HL-60 (cell line): ENCODE measurements at regions not wholly inside any gene's neighbourhood (a gene's known extent, or its start where the extent isn't known, plus 50 kb on each side); places are given as distances from the start of the nearest gene placed in this dataset.

Experiments
- DNase-seq, 2 experiments: peaks; one replicate each; pipeline ENCODE4 v3.0.0-alpha.2; 2010 to 2020; ENCODE audit warnings: low read depth in 1 of 2, low spot score in 1 of 2
- H3K27ac ChIP-seq: fragments of 250-450 bp; sonication (Bioruptor Pico); replicated peaks from 2 replicates; pipeline ENCODE4 v1.5.1; 2020; ENCODE audit warnings: mild to moderate bottlenecking, moderate library complexity
- H3K27me3 ChIP-seq: fragments of 250-450 bp; sonication (Bioruptor Pico); 2 replicates; pipeline ENCODE4 v1.5.1; 2021; ENCODE audit warnings: mild to moderate bottlenecking, moderate library complexity; ENCODE audit not compliant: insufficient read depth, poor library complexity, severe bottlenecking
- H3K4me3 ChIP-seq: replicated peaks from 2 replicates; pipeline ENCODE4 v1.5.1; 2011; ENCODE audit warnings: mild to moderate bottlenecking, control low read depth, low read length; ENCODE audit not compliant: insufficient read depth
- CTCF ChIP-seq: IDR thresholded peaks from one replicate; pipeline ENCODE4 v1.5.1; 2011; ENCODE audit warnings: low read length, control low read depth, inconsistent platforms; ENCODE audit not compliant: insufficient read depth
- GABPA ChIP-seq: IDR thresholded peaks from 2 replicates; pipeline ENCODE4 v1.6.1; 2012; ENCODE audit warnings: low read depth
- POLR2AphosphoS5 ChIP-seq: IDR thresholded peaks from 2 replicates; pipeline ENCODE4 v1.6.1; 2012; ENCODE audit warnings: low read depth
- REST ChIP-seq: IDR thresholded peaks from 2 replicates; pipeline ENCODE4 v1.6.1; 2012; ENCODE audit warnings: low read depth; ENCODE audit not compliant: insufficient replicate concordance
- SPI1 ChIP-seq: IDR thresholded peaks from 2 replicates; pipeline ENCODE4 v1.6.1; 2012; ENCODE audit warnings: low read depth, mild to moderate bottlenecking, borderline replicate concordance

GRCh38 chr7:136665878-136666509 is 202.5 kb upstream of the CHRM2 start:
- no peak for DNase-seq
- TF ChIP-seq REST, result no peak
- no peak for TF ChIP-seq CTCF
- no peak for TF ChIP-seq POLR2AphosphoS5
- Histone ChIP-seq H3K27ac (no peak overlapping the region), H3K27me3 (no peaks in the 10 kb centered on the region), H3K4me3 (no peak overlapping the region)

- H3K4me3 ChIP-seq, result no peak overlapping the region
- TF ChIP-seq CTCF (no peak), POLR2AphosphoS5 (no peak), GABPA (no peak), REST (no peak), SPI1 (no peak)
- no peak overlapping the region for H3K27ac ChIP-seq
- no peak for DNase-seq
- no peaks in the 10 kb centered on the region for H3K27me3 ChIP-seq
Measured at GRCh38 chr7:136664537-136664936, 203.9 kb upstream of the CHRM2 start.

GRCh38 chr7:136657482-136657921 is 210.9 kb upstream of the CHRM2 start:
- Histone ChIP-seq H3K27ac (no peak overlapping the region), H3K4me3 (no peak overlapping the region), H3K27me3 (no peaks in the 10 kb centered on the region)
- no peak for TF ChIP-seq CTCF
- TF ChIP-seq SPI1, result no peak
- TF ChIP-seq REST, result no peak
- no peak for TF ChIP-seq POLR2AphosphoS5
- no peak for TF ChIP-seq GABPA
- no peak for DNase-seq
